IMR-90 (cell line): ENCODE measurements at regions not wholly inside any gene's neighbourhood (a gene's known extent, or its start where the extent isn't known, plus 50 kb on each side); places are given as distances from the start of the nearest gene placed in this dataset.
"Not testable (repeated sequence)": the region's sequence is repeated elsewhere in the genome, so short reads cannot be mapped to it uniquely, and the experiment has no call there.

Experiments
- ATAC-seq: fragments of 200-7000 bp; cut with Tn5 transposase; 2 replicates; pipeline ENCODE4 v1.9.1; 2020; ENCODE audit warnings: low read depth, mild to moderate bottlenecking, moderate library complexity
- BruUV-seq: library from RNA; stranded (reverse); fragments of 400-500 nt; replicated peaks from 2 replicates; lab custom pipeline; 2021; lab: Mats Ljungman, UMichigan
- CTCF ChIA-PET: fragments of 300-600 bp; formaldehyde crosslinking; extraction: SDS; loops from one replicate; lab custom pipeline; 2021; ENCODE audit warnings: antibody characterized with exemption; lab: Yijun Ruan, JAX
- POLR2A ChIA-PET: fragments of 300-600 bp; sonication (Branson Sonifier 250); formaldehyde crosslinking; loops from one replicate; lab custom pipeline; 2022; ENCODE audit warnings: antibody characterized with exemption; ENCODE audit not compliant: unreplicated experiment; lab: Charles Lee
- DNase-seq: peaks from one replicate; pipeline ENCODE4 v3.0.0; 2013
- H2AFZ ChIP-seq: replicated peaks from 2 replicates; pipeline ENCODE3; 2013; ENCODE audit warnings: low read length, mild to moderate bottlenecking; ENCODE audit not compliant: poor library complexity
- H2AK5ac ChIP-seq: 2 replicates; pipeline ENCODE4 v1.6.1; 2013; ENCODE audit warnings: low read depth, low read length, inconsistent platforms
- H2AK9ac ChIP-seq: replicated peaks from 2 replicates; pipeline ENCODE3; 2013; ENCODE audit warnings: mild to moderate bottlenecking, low read depth, low read length, moderate library complexity; ENCODE audit not compliant: poor library complexity
- H2BK120ac ChIP-seq: 2 replicates; pipeline ENCODE4 v1.6.1; 2013; ENCODE audit warnings: low read depth, low read length, inconsistent platforms
- H2BK15ac ChIP-seq: 3 replicates; pipeline ENCODE4 v1.6.1; 2013; ENCODE audit warnings: low read depth, low read length, inconsistent platforms
- H2BK20ac ChIP-seq: 2 replicates; pipeline ENCODE4 v1.6.1; 2013; ENCODE audit warnings: low read depth, mild to moderate bottlenecking, inconsistent platforms, low read length, moderate library complexity
- H2BK5ac ChIP-seq: 2 replicates; pipeline ENCODE4 v1.6.1; 2013; ENCODE audit warnings: mild to moderate bottlenecking, low read depth, low read length, inconsistent platforms; ENCODE audit not compliant: poor library complexity, severe bottlenecking
- H3K14ac ChIP-seq: replicated peaks from 2 replicates; pipeline ENCODE4 v1.6.1; 2013; ENCODE audit warnings: low read depth, low read length, inconsistent platforms
- H3K18ac ChIP-seq: 2 replicates; pipeline ENCODE4 v1.6.1; 2013; ENCODE audit warnings: low read depth, low read length, control low read depth
- H3K23ac ChIP-seq: 2 replicates; pipeline ENCODE4 v1.6.1; 2013; ENCODE audit warnings: low read depth, low read length, inconsistent platforms
- H3K27ac ChIP-seq: 2 replicates; pipeline ENCODE4 v1.5.1; 2013; ENCODE audit warnings: mild to moderate bottlenecking, control low read depth, low read length; ENCODE audit not compliant: insufficient read depth
- H3K27me3 ChIP-seq: 2 replicates; pipeline ENCODE4 v1.6.1; 2013; ENCODE audit warnings: low read length; ENCODE audit not compliant: control insufficient read depth, insufficient read depth
- H3K36me3 ChIP-seq: 2 replicates; pipeline ENCODE4 v1.6.1; 2013; ENCODE audit warnings: low read length, mixed read lengths; ENCODE audit not compliant: control insufficient read depth, insufficient read depth
- H3K4ac ChIP-seq: 2 replicates; pipeline ENCODE4 v1.6.1; 2013; ENCODE audit warnings: low read depth, low read length, inconsistent platforms
- H3K4me1 ChIP-seq: 2 replicates; pipeline ENCODE4 v1.6.1; 2013; ENCODE audit warnings: low read length, mixed read lengths; ENCODE audit not compliant: control insufficient read depth, insufficient read depth
- H3K4me2 ChIP-seq: 2 replicates; pipeline ENCODE4 v1.6.1; 2013; ENCODE audit warnings: low read depth, mild to moderate bottlenecking, control low read depth, low read length, moderate library complexity
- H3K4me3 ChIP-seq: 2 replicates; pipeline ENCODE4 v1.5.1; 2013; ENCODE audit warnings: low read depth, mild to moderate bottlenecking, control low read depth, low read length, moderate library complexity; ENCODE audit not compliant: insufficient read depth
- H3K56ac ChIP-seq: 2 replicates; pipeline ENCODE4 v1.6.1; 2013; ENCODE audit warnings: low read length, inconsistent platforms; ENCODE audit not compliant: insufficient read depth; ENCODE audit errors: extremely low read depth
- H3K79me1 ChIP-seq, 2 experiments: 2 replicates each; pipeline ENCODE4 v1.6.1; 2013; ENCODE audit warnings: low read length in 2 of 2, inconsistent platforms in 1 of 2, low read depth in 1 of 2
- H3K9ac ChIP-seq: 2 replicates; pipeline ENCODE4 v1.6.1; 2013; ENCODE audit warnings: low read depth, low read length, control low read depth
- H3K9me1 ChIP-seq: 2 replicates; pipeline ENCODE4 v1.6.1; 2013; ENCODE audit warnings: low read length, inconsistent platforms; ENCODE audit not compliant: insufficient read depth
- H3K9me3 ChIP-seq: 2 replicates; pipeline ENCODE4 v1.6.1; 2013; ENCODE audit warnings: low read length; ENCODE audit not compliant: control insufficient read depth, insufficient read depth
- H4K20me1 ChIP-seq: 2 replicates; pipeline ENCODE4 v1.6.1; 2013; ENCODE audit warnings: low read length, inconsistent platforms; ENCODE audit not compliant: insufficient read depth
- H4K5ac ChIP-seq: 2 replicates; pipeline ENCODE4 v1.6.1; 2013; ENCODE audit warnings: mild to moderate bottlenecking, low read depth, low read length, control low read depth
- H4K8ac ChIP-seq, 2 experiments: 2 replicates each; pipeline ENCODE4 v1.6.1; 2013; ENCODE audit warnings: low read depth in 2 of 2, low read length in 2 of 2, control low read depth in 1 of 2, inconsistent platforms in 1 of 2
- H4K91ac ChIP-seq: 2 replicates; pipeline ENCODE4 v1.6.1; 2013; ENCODE audit warnings: low read depth, low read length, inconsistent platforms; ENCODE audit not compliant: insufficient read depth
- WGBS, 2 experiments: methylation state at CpG; one replicate each; pipeline versions ENCODE4 v1.1.5 to v1.1.7; 2013; ENCODE audit warnings: missing lambda C conversion rate in 2 of 2; ENCODE audit not compliant: insufficient read length in 1 of 2; ENCODE audit errors: extremely low coverage in 2 of 2; 5-methylcytosine and 5-hydroxymethylcytosine counted together
- dilution Hi-C: fragments of 300-500 bp; cut with HindIII; formaldehyde crosslinking; loops from one replicate; pipeline ENCODE4 v1.14.3; 2018; ENCODE audit warnings: low sequenced_read_pairs; ENCODE audit not compliant: unreplicated experiment
- in situ Hi-C: fragments of 300-500 bp; cut with MboI; formaldehyde crosslinking; loops from 3 replicates; pipeline ENCODE4 v1.14.3; 2019; ENCODE audit warnings: low sequenced_read_pairs, inconsistent platforms, mixed read lengths
- intact Hi-C: fragments of 100-400 bp; cut with micrococcal nuclease; formaldehyde crosslinking; loops from 2 replicates; pipeline ENCODE4 v1.10.0; 2022

GRCh38 chr9:66738418-66738817, 162.1 kb upstream of the ZNF658 start:
- H3K79me1 ChIP-seq, intact Hi-C loops, H3K9ac ChIP-seq, POLR2A ChIA-PET, H3K4ac ChIP-seq, H2AFZ ChIP-seq, H3K4me1 ChIP-seq, H3K18ac ChIP-seq, H2BK120ac ChIP-seq, H3K56ac ChIP-seq, H3K14ac ChIP-seq, H2AK5ac ChIP-seq, CTCF ChIA-PET, H3K23ac ChIP-seq, H2AK9ac ChIP-seq, H2BK20ac ChIP-seq, dilution Hi-C loops, H4K91ac ChIP-seq, H3K9me3 ChIP-seq, DNase-seq, H3K27ac ChIP-seq, BruUV-seq, H3K9me1 ChIP-seq, H4K8ac ChIP-seq, H4K20me1 ChIP-seq, H3K36me3 ChIP-seq, H2BK15ac ChIP-seq, H3K4me2 ChIP-seq, H3K27me3 ChIP-seq, H2BK5ac ChIP-seq, H4K5ac ChIP-seq, in situ Hi-C loops, ATAC-seq, H3K4me3 ChIP-seq: not testable (repeated sequence)
- no CpG with 5 or more reads among the region's 1 CpG for WGBS, 2 experiments

- H3K27me3 ChIP-seq, H4K20me1 ChIP-seq, H4K5ac ChIP-seq, H3K9ac ChIP-seq, in situ Hi-C loops, H3K27ac ChIP-seq, CTCF ChIA-PET, H2BK120ac ChIP-seq, intact Hi-C loops, H3K79me1 ChIP-seq, H3K4me3 ChIP-seq, dilution Hi-C loops, H2BK20ac ChIP-seq, DNase-seq, POLR2A ChIA-PET, H4K91ac ChIP-seq, H3K36me3 ChIP-seq, H3K56ac ChIP-seq, H2BK15ac ChIP-seq, H3K9me3 ChIP-seq, H2AK5ac ChIP-seq, H4K8ac ChIP-seq, H3K18ac ChIP-seq, H3K4ac ChIP-seq, H3K14ac ChIP-seq, H3K23ac ChIP-seq, ATAC-seq, BruUV-seq, H3K4me2 ChIP-seq, H3K4me1 ChIP-seq, H2AK9ac ChIP-seq, H2AFZ ChIP-seq, H3K9me1 ChIP-seq, H2BK5ac ChIP-seq: not testable (repeated sequence)
- WGBS, 2 experiments: no CpG with 5 or more reads among the region's 4 CpGs
These were observed 160.4 kb upstream of the ZNF658 start for GRCh38 chr9:66740136-66740535.
